ENCODE measurements at regions not wholly inside any gene's neighbourhood (a gene's known extent, or its start where the extent isn't known, plus 50 kb on each side); places are given as distances from the start of the nearest gene placed in this dataset.

DNA sequence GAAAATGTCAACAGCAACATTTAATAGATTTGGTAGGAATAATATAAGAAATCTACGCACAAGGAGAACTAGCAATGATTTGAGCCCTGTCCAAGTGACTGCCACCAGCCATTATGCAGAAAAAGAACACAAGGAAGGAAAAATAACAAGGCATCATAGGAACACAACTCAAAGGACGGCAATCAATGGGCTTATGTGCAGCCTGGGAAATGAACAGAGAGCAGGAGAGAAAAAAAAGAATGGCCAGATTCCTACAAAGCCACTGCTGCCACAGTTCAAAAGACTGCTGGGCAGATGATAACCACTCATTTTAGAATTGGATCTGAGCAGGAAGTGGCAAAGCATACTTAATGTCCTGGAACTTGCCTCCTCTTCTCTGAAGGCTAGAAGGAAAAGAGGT lies 274.3 kb upstream of the CAMK1G start:
- TF ChIP-seq, protein P1, sequence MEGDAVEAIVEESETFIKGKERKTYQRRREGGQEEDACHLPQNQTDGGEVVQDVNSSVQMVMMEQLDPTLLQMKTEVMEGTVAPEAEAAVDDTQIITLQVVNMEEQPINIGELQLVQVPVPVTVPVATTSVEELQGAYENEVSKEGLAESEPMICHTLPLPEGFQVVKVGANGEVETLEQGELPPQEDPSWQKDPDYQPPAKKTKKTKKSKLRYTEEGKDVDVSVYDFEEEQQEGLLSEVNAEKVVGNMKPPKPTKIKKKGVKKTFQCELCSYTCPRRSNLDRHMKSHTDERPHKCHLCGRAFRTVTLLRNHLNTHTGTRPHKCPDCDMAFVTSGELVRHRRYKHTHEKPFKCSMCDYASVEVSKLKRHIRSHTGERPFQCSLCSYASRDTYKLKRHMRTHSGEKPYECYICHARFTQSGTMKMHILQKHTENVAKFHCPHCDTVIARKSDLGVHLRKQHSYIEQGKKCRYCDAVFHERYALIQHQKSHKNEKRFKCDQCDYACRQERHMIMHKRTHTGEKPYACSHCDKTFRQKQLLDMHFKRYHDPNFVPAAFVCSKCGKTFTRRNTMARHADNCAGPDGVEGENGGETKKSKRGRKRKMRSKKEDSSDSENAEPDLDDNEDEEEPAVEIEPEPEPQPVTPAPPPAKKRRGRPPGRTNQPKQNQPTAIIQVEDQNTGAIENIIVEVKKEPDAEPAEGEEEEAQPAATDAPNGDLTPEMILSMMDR (IDR thresholded peaks at IDR 0.05; ENCODE audit: control insufficient read depth, insufficient read depth, low read depth, low read length, missing control alignments): no peak
- DNase-seq (ENCODE audit: low read depth): no peak
- no peak overlapping the region for H3K4me3 ChIP-seq (ENCODE audit: control insufficient read depth, low read depth, low read length)

DNA sequence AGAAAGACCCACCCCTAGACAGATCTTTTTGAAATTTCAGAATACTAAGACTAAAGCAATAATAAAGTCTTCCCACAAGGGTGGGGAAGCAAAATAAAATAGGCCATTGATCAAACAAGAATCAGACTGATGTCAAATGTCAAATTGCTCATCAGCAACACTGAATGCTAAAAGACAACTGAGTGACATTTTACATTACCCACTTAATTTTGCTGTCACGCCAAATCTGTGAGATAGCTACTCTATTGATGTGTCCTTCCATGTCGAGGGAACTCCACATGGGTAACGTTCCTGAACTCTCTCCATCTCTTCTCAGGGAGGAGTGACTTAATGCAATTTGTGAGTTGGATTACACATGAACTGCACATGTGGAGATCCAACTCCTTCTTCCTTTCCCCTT lies 271.7 kb upstream of the CAMK1G start:
- no peak overlapping the region for H3K4me3 ChIP-seq (ENCODE audit: control insufficient read depth, low read depth, low read length)
- DNase-seq (ENCODE audit: low read depth): no peak
- TF ChIP-seq, protein P1 (IDR thresholded peaks at IDR 0.05; ENCODE audit: control insufficient read depth, insufficient read depth, low read depth, low read length, missing control alignments): no peak

DNA sequence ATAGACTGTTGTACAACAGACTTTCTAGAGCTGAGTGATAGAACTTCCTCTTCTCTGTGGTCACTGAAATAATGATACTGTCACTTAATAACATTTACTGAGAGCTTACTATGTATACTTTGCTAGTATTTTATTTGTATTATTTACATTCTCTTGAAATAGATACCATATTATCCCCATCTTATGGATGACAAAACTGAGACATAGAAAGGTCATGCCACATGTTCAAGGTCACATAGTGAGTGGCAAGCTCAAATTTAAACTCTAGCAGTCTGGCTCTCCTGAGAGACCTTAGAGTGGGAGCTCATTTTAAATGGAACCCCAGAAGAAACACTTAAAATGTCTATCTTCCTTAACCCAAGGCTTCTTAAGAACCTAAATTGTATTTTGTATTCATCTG lies 266.6 kb upstream of the CAMK1G start:
- TF ChIP-seq, protein P1 (IDR thresholded peaks at IDR 0.05; ENCODE audit: control insufficient read depth, insufficient read depth, low read depth, low read length, missing control alignments): no peak
- DNase-seq (ENCODE audit: low read depth): no peak
- no peak overlapping the region for H3K4me3 ChIP-seq (ENCODE audit: control insufficient read depth, low read depth, low read length)

DNA sequence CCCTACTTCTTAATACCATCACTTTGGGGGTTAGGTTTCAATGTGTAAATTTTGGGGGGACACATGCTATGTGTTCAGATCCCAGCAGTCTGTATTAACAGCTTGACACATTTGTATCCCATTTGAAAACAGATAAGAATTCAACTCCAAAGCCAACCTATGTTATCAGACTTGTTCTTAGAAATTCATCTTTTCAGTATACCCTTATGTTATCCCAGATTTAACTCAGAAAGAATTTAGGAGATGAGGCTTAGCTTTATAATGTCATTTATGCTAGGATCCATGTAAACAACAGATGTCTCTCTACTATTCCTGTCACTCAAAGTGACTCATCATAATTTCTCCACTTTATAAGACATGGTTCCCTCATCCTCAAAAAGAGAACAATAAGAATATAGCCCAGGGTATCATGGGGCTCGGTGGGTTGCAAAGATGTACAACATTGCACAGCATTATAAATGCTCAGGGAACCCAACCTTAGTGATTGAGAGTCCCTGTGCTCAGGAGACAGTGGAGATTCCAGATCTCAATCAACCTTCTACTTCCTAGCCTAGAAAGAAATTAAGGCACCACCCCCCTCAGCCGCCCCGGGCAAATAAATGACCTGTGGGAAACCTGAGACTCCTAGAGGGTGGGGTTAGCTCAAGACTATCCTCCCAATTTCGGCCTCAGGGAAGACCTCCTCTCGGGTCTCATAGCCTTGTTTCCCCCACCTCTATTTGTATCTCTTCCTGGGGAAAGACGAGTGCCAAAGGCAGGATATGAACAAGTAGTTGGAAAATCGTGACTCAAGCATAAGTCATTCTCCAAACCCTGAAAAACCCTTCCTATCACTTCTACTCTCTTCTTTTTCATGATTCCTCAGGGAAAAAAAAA lies 265.1 kb upstream of the CAMK1G start:
- DNase-seq (ENCODE audit: low read depth): no peak
- no peak overlapping the region for H3K4me3 ChIP-seq (ENCODE audit: control insufficient read depth, low read depth, low read length)
- TF ChIP-seq, protein P1 (IDR thresholded peaks at IDR 0.05; ENCODE audit: control insufficient read depth, insufficient read depth, low read depth, low read length, missing control alignments): no peak

DNA sequence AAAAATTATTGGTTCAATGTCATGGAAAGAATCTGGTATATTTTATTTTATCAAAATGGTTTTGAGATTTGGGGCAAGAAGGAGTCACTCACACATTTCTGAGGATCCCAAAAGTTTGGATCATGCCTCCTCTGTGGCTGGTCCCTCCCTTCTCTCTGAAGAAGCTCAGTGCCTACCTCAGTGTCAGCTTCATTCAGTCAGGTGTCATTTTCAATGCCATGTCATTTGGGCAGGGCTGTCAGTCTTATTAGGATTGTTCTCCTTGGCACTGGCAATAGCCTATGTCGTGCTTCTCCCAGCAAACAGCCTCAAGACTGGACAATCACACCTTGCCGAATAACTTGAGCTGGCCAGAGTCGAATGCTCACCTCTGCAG lies 264.5 kb upstream of the CAMK1G start:
- no peak for DNase-seq (ENCODE audit: low read depth)
- no peak overlapping the region for H3K4me3 ChIP-seq (ENCODE audit: control insufficient read depth, low read depth, low read length)
- TF ChIP-seq, protein P1 (IDR thresholded peaks at IDR 0.05; ENCODE audit: control insufficient read depth, insufficient read depth, low read depth, low read length, missing control alignments): no peak

DNA sequence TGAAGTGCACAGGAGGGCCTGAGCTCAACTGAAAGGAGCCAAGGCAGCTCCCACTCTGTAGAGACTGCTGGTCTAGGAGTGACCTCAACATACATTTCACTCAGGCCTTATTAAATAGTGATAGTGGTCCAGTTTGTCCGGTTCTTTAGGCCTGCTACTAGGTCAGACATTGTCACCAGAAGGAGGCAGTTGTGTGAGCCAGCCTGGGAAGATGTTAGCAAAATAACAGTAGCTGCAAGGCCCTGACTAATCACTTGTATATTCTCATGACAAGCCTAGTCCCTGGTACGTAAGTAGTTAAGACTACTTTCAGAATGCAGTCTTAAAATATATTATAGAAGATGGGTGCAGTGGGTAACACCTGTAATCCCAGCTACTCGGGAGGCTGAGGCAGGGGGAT lies 264.0 kb upstream of the CAMK1G start:
- no peak for DNase-seq (ENCODE audit: low read depth)
- no peak overlapping the region for H3K4me3 ChIP-seq (ENCODE audit: control insufficient read depth, low read depth, low read length)
- TF ChIP-seq, protein P1 (IDR thresholded peaks at IDR 0.05; ENCODE audit: control insufficient read depth, insufficient read depth, low read depth, low read length, missing control alignments): no peak

Data from AG09309 (cell line).